B cell (primary cell): ENCODE measurements at regions not wholly inside any gene's neighbourhood (a gene's known extent, or its start where the extent isn't known, plus 50 kb on each side); places are given as distances from the start of the nearest gene placed in this dataset.

Source experiments
- ATAC-seq: fragments of 200-7000 bp; cut with Tn5 transposase; one replicate; pipeline ENCODE4 v1.10.0; 2021; ENCODE audit warnings: low read depth, mild to moderate bottlenecking, moderate number of reproducible peaks, moderate library complexity
- CTCF ChIA-PET: fragments of 350-600 bp; sonication (Branson Sonifier 250); formaldehyde crosslinking; loops from one replicate; lab custom pipeline; 2021; ENCODE audit warnings: antibody characterized with exemption, inconsistent platforms; lab: Charles Lee
- POLR2A ChIA-PET: fragments of 350-600 bp; sonication (Branson Sonifier 250); formaldehyde crosslinking; loops from one replicate; lab custom pipeline; 2021; ENCODE audit warnings: antibody characterized with exemption; lab: Charles Lee
- DNase-seq: peaks from one replicate; pipeline ENCODE4 v3.0.0; 2013
- H2AFZ ChIP-seq: 2 replicates; pipeline ENCODE4 v1.6.1; 2012; ENCODE audit warnings: mild to moderate bottlenecking, low read depth, low read length; ENCODE audit not compliant: insufficient read depth, poor library complexity, severe bottlenecking
- H3K27ac ChIP-seq, 2 donors: 1 replicate in 1 of 2; 2 replicates in 1 of 2; pipeline ENCODE4 v1.5.1; 2012 to 2013; ENCODE audit warnings: low read length in 2 of 2, mild to moderate bottlenecking in 2 of 2, moderate library complexity in 1 of 2
- H3K27me3 ChIP-seq, 4 experiments: fragments of 200-600 bp in 1 of 4; sonication (generic) in 1 of 4; replicated peaks in 1 of 4; 1 replicate in 2 of 4; 2 replicates in 2 of 4; pipeline versions ENCODE4 v1.6.1 to v1.7.0; 2013 to 2016; ENCODE audit warnings: low read length in 3 of 4, mild to moderate bottlenecking in 2 of 4, mixed read lengths in 1 of 4, moderate library complexity in 1 of 4; ENCODE audit not compliant: insufficient read depth in 4 of 4, control insufficient read depth in 3 of 4; ENCODE audit errors: control extremely low read depth in 1 of 4
- H3K36me3 ChIP-seq, 2 experiments: replicated peaks in 1 of 2; 1 replicate in 1 of 2; 2 replicates in 1 of 2; pipeline versions ENCODE4 v1.6.1 to v1.7.1; 2013; ENCODE audit warnings: low read length in 1 of 2; ENCODE audit not compliant: insufficient read depth in 2 of 2, control insufficient read depth in 1 of 2; ENCODE audit errors: control extremely low read depth in 1 of 2, extremely low read depth in 1 of 2
- H3K4me1 ChIP-seq, 2 donors: fragments of 200-600 bp in 1 of 2; sonication (generic) in 1 of 2; 1 replicate in 1 of 2; 2 replicates in 1 of 2; pipeline versions ENCODE4 v1.5.1 to v1.6.1; 2013 to 2017; ENCODE audit warnings: low read length in 2 of 2; ENCODE audit not compliant: control insufficient read depth in 2 of 2, insufficient read depth in 2 of 2
- H3K4me2 ChIP-seq: replicated peaks from 2 replicates; pipeline ENCODE3; 2012; ENCODE audit warnings: mild to moderate bottlenecking, low read depth, low read length; ENCODE audit not compliant: poor library complexity, severe bottlenecking
- H3K4me3 ChIP-seq, 5 experiments: fragments of 200-600 bp in 1 of 5; sonication (generic) in 1 of 5; 1 replicate in 3 of 5; 2 replicates in 2 of 5; pipeline versions ENCODE4 v1.5.1 to v1.7.0; 2011 to 2016; ENCODE audit warnings: low read length in 4 of 5, mild to moderate bottlenecking in 4 of 5, low read depth in 2 of 5, control low read depth in 1 of 5, moderate library complexity in 1 of 5; ENCODE audit not compliant: insufficient read depth in 1 of 5; ENCODE audit errors: control extremely low read depth in 1 of 5, extremely low read depth in 1 of 5
- H3K79me2 ChIP-seq: fragments of 200-600 bp; sonication (generic); one replicate; pipeline ENCODE4 v1.6.0; 2016; ENCODE audit warnings: low read length; ENCODE audit not compliant: control insufficient read depth, insufficient read depth
- H3K9ac ChIP-seq: fragments of 200-600 bp; sonication (generic); 2 replicates; pipeline ENCODE4 v1.6.1; 2017; ENCODE audit warnings: mild to moderate bottlenecking, low read length, moderate library complexity
- H3K9me3 ChIP-seq, 3 donors: one replicate each; pipeline versions ENCODE4 v1.6.1 to v1.7.1; 2013; ENCODE audit warnings: low read length in 2 of 3; ENCODE audit not compliant: control insufficient read depth in 2 of 3, insufficient read depth in 1 of 3; ENCODE audit errors: control extremely low read depth in 1 of 3
- H4K20me1 ChIP-seq: 2 replicates; pipeline ENCODE4 v1.6.0; 2012; ENCODE audit warnings: mild to moderate bottlenecking, low read length; ENCODE audit not compliant: insufficient read depth, control insufficient read depth, poor library complexity, severe bottlenecking
- H3K27ac Mint-ChIP-seq: one replicate; pipeline ENCODE4 v1.8.0; 2021; ENCODE audit warnings: mixed read lengths
- H3K27me3 Mint-ChIP-seq: one replicate; pipeline ENCODE4 v1.8.0; 2021; ENCODE audit warnings: mixed read lengths
- H3K4me1 Mint-ChIP-seq: one replicate; pipeline ENCODE4 v1.8.0; 2021; ENCODE audit warnings: mixed read lengths
- H3K4me3 Mint-ChIP-seq: one replicate; pipeline ENCODE4 v1.8.0; 2021; ENCODE audit warnings: mixed read lengths
- H3K9me3 Mint-ChIP-seq: one replicate; pipeline ENCODE4 v1.8.0; 2022; ENCODE audit warnings: mixed read lengths; ENCODE audit not compliant: insufficient read depth
- CTCF ChIP-seq: fragments of 200-600 bp; IDR thresholded peaks from one replicate; pipeline ENCODE4 v1.8.0; 2022; ENCODE audit warnings: antibody characterized with exemption, mild to moderate bottlenecking
- EZH2 ChIP-seq: IDR thresholded peaks from 2 replicates; pipeline ENCODE4 v1.6.1; 2012; ENCODE audit warnings: borderline replicate concordance, low read depth, mild to moderate bottlenecking, moderate library complexity, low read length; ENCODE audit not compliant: insufficient read depth, poor library complexity, severe bottlenecking
- WGBS: methylation state at CpG from one replicate; pipeline ENCODE4 v1.1.5; 2013; ENCODE audit warnings: missing lambda C conversion rate; ENCODE audit not compliant: insufficient coverage; 5-methylcytosine and 5-hydroxymethylcytosine counted together
- intact Hi-C: fragments of 100-400 bp; cut with micrococcal nuclease; formaldehyde crosslinking; loops from one replicate; pipeline ENCODE4 v1.10.0; 2022

GRCh38 chr12:88878295-88878694 lies 298.0 kb upstream of the KITLG start:
- no peak overlapping the region for H3K27ac ChIP-seq
- H3K36me3 ChIP-seq = no peaks in the 10 kb centered on the region
- H3K27me3 ChIP-seq = no peaks in the 10 kb centered on the region
- no peaks in the 10 kb centered on the region for H3K9me3 ChIP-seq
- H3K9ac ChIP-seq = no peak overlapping the region
- intact Hi-C loops = no loop called here
- no peaks in the 10 kb centered on the region for H3K79me2 ChIP-seq
- H3K4me1 ChIP-seq = no peaks in the 10 kb centered on the region
- TF ChIP-seq CTCF (no peak), EZH2 (no peak)
- Mint-ChIP-seq H3K4me1 (no peaks in the 10 kb centered on the region), H3K27me3 (no peaks in the 10 kb centered on the region), H3K9me3 (peaks cover 7% of the 10 kb centered on the region), H3K4me3 (no peak overlapping the region), H3K27ac (no peak overlapping the region)
- no peak for DNase-seq
- H3K4me3 ChIP-seq = no peak overlapping the region
- ChIA-PET POLR2A (no interaction called here), CTCF (no interaction called here)
- H2AFZ ChIP-seq = no peak overlapping the region
- H4K20me1 ChIP-seq = no peaks in the 10 kb centered on the region
- WGBS = no CpG with 5 or more reads among the region's 2 CpGs
- H3K4me2 ChIP-seq = no peak overlapping the region
- no peak for ATAC-seq

GRCh38 chr12:88876857-88877256 lies 296.6 kb upstream of the KITLG start:
- TF ChIP-seq EZH2 = no peak
- TF ChIP-seq CTCF = no peak
- Histone ChIP-seq H3K79me2 (no peaks in the 10 kb centered on the region), H3K4me2 (no peak overlapping the region), H3K9ac (no peak overlapping the region), H3K4me1 (no peaks in the 10 kb centered on the region), H3K27ac (no peak overlapping the region), H3K36me3 (no peaks in the 10 kb centered on the region), H2AFZ (no peak overlapping the region), H3K9me3 (no peaks in the 10 kb centered on the region), H3K27me3 (no peaks in the 10 kb centered on the region), H4K20me1 (no peaks in the 10 kb centered on the region), H3K4me3 (no peak overlapping the region)
- no peaks in the 10 kb centered on the region for H3K4me1 Mint-ChIP-seq
- H3K9me3 Mint-ChIP-seq = peaks cover 5% of the 10 kb centered on the region
- H3K4me3 Mint-ChIP-seq = no peak overlapping the region
- ChIA-PET CTCF (no interaction called here), POLR2A (no interaction called here)
- WGBS = no CpG with 5 or more reads among the region's 2 CpGs
- H3K27ac Mint-ChIP-seq = no peak overlapping the region
- intact Hi-C loops = no loop called here
- DNase-seq = no peak
- H3K27me3 Mint-ChIP-seq = no peaks in the 10 kb centered on the region
- ATAC-seq = no peak
